Effector memory CD8-positive, alpha-beta T cell (primary cell): ENCODE measurements at regions not wholly inside any gene's neighbourhood (a gene's known extent, or its start where the extent isn't known, plus 50 kb on each side); places are given as distances from the start of the nearest gene placed in this dataset.

Experiments
- ATAC-seq: fragments of 150-1000 bp; cut with Tn5 transposase; replicated peaks from 2 replicates; pipeline ENCODE4 v1.10.0; 2021; ENCODE audit warnings: mild to moderate bottlenecking, moderate library complexity
- DNase-seq, 3 experiments: peaks; one replicate each; pipeline ENCODE4 v3.0.0; 2021
- H3K27ac Mint-ChIP-seq, 2 donors: one replicate each; pipeline ENCODE4 v1.8.0; 2022; ENCODE audit warnings: mild to moderate bottlenecking in 2 of 2, mixed read lengths in 2 of 2, moderate library complexity in 2 of 2
- H3K27me3 Mint-ChIP-seq, 2 donors: one replicate each; pipeline ENCODE4 v1.8.0; 2022; ENCODE audit warnings: mixed read lengths in 2 of 2
- H3K36me3 Mint-ChIP-seq: one replicate; pipeline ENCODE4 v1.8.0; 2022; ENCODE audit warnings: mild to moderate bottlenecking, moderate library complexity, mixed read lengths; ENCODE audit not compliant: insufficient read depth
- H3K4me1 Mint-ChIP-seq, 2 donors: one replicate each; pipeline ENCODE4 v1.8.0; 2022; ENCODE audit warnings: low read depth in 2 of 2, mixed read lengths in 2 of 2
- H3K4me3 Mint-ChIP-seq, 2 donors: one replicate each; pipeline ENCODE4 v1.8.0; 2022; ENCODE audit warnings: mild to moderate bottlenecking in 2 of 2, mixed read lengths in 2 of 2, moderate library complexity in 2 of 2
- H3K9me3 Mint-ChIP-seq, 2 donors: one replicate each; pipeline ENCODE4 v1.8.0; 2022; ENCODE audit warnings: mixed read lengths in 2 of 2

- Mint-ChIP-seq H3K4me3 (no peak overlapping the region), H3K4me1 (no peaks in the 10 kb centered on the region), H3K27ac (no peak overlapping the region), H3K9me3 (peaks cover 10 to 20% of the 10 kb centered on the region in 2 donors), H3K36me3 (no peaks in the 10 kb centered on the region), H3K27me3 (no peaks in the 10 kb centered on the region)
- ATAC-seq, result no peak
- DNase-seq, result no peak
Observed at GRCh38 chr7:109282726-109283125, 713.1 kb downstream of the DNAJB9 start.

GRCh38 chr7:109284943-109285342 lies 715.3 kb downstream of the DNAJB9 start:
- no peaks in the 10 kb centered on the region for H3K4me1 Mint-ChIP-seq
- H3K27ac Mint-ChIP-seq, result no peak overlapping the region
- no peaks in the 10 kb centered on the region for H3K36me3 Mint-ChIP-seq
- no peak for ATAC-seq
- no peak overlapping the region for H3K4me3 Mint-ChIP-seq
- H3K27me3 Mint-ChIP-seq, result no peaks in the 10 kb centered on the region
- H3K9me3 Mint-ChIP-seq, result peaks cover 11 to 20% of the 10 kb centered on the region in 2 donors
- DNase-seq, result no peak

GRCh38 chr7:109295158-109295557 lies 725.5 kb downstream of the DNAJB9 start:
- Mint-ChIP-seq H3K36me3 (no peaks in the 10 kb centered on the region), H3K4me3 (no peak overlapping the region), H3K27ac (no peak overlapping the region), H3K9me3 (peaks cover 0 to 5% of the 10 kb centered on the region in 2 donors), H3K27me3 (no peaks in the 10 kb centered on the region), H3K4me1 (no peaks in the 10 kb centered on the region)
- DNase-seq (no peak), ATAC-seq (no peak)

GRCh38 chr7:109308816-109309215 lies 739.1 kb downstream of the DNAJB9 start:
- Mint-ChIP-seq H3K9me3 (peaks cover 8 to 38% of the 10 kb centered on the region in 2 donors), H3K27ac (no peak overlapping the region), H3K4me3 (no peak overlapping the region), H3K4me1 (no peaks in the 10 kb centered on the region), H3K36me3 (no peaks in the 10 kb centered on the region), H3K27me3 (no peaks in the 10 kb centered on the region)
- ATAC-seq (no peak), DNase-seq (no peak)

- no peaks in the 10 kb centered on the region for H3K27me3 Mint-ChIP-seq
Observed at GRCh38 chr7:109309790-109310189, 740.1 kb downstream of the DNAJB9 start.

GRCh38 chr7:109318136-109318535 lies 748.5 kb downstream of the DNAJB9 start:
- ATAC-seq (no peak), DNase-seq (no peak)
- Mint-ChIP-seq H3K27ac (no peak overlapping the region), H3K36me3 (no peaks in the 10 kb centered on the region), H3K27me3 (no peaks in the 10 kb centered on the region), H3K9me3 (peaks cover 0 to 2% of the 10 kb centered on the region in 2 donors), H3K4me3 (no peak overlapping the region), H3K4me1 (no peaks in the 10 kb centered on the region)

More at GRCh38 chr7:109309790-109310189, 740.1 kb downstream of the DNAJB9 start:
- ATAC-seq (no peak), DNase-seq (no peak)
- H3K4me1 Mint-ChIP-seq, result no peaks in the 10 kb centered on the region
- no peaks in the 10 kb centered on the region for H3K36me3 Mint-ChIP-seq
- no peak overlapping the region for H3K27ac Mint-ChIP-seq
- no peak overlapping the region for H3K4me3 Mint-ChIP-seq
- peaks cover 8 to 38% of the 10 kb centered on the region in 2 donors for H3K9me3 Mint-ChIP-seq

GRCh38 chr7:109322833-109323232 lies 753.2 kb downstream of the DNAJB9 start:
- H3K27me3 Mint-ChIP-seq, result no peaks in the 10 kb centered on the region
- peaks cover 0 to 2% of the 10 kb centered on the region in 2 donors for H3K9me3 Mint-ChIP-seq
- no peak overlapping the region for H3K27ac Mint-ChIP-seq
- H3K4me1 Mint-ChIP-seq, result no peaks in the 10 kb centered on the region
- ATAC-seq (no peak), DNase-seq (no peak)
- H3K4me3 Mint-ChIP-seq, result no peak overlapping the region
- H3K36me3 Mint-ChIP-seq, result no peaks in the 10 kb centered on the region

- Mint-ChIP-seq H3K36me3 (no peaks in the 10 kb centered on the region), H3K4me3 (no peak overlapping the region), H3K27me3 (no peaks in the 10 kb centered on the region), H3K4me1 (no peaks in the 10 kb centered on the region), H3K9me3 (peaks cover 2 to 7% of the 10 kb centered on the region in 2 donors), H3K27ac (no peak overlapping the region)
- ATAC-seq (no peak), DNase-seq (no peak)
Observed at GRCh38 chr7:109331423-109331822, 761.7 kb downstream of the DNAJB9 start.

GRCh38 chr7:109335951-109336350 lies 766.3 kb downstream of the DNAJB9 start:
- Mint-ChIP-seq H3K27ac (no peak overlapping the region), H3K27me3 (no peaks in the 10 kb centered on the region), H3K36me3 (no peaks in the 10 kb centered on the region), H3K4me3 (no peak overlapping the region), H3K4me1 (no peaks in the 10 kb centered on the region), H3K9me3 (peaks cover 7 to 15% of the 10 kb centered on the region in 2 donors)
- ATAC-seq, result no peak
- no peak for DNase-seq

- H3K27ac Mint-ChIP-seq, result no peak overlapping the region
- no peaks in the 10 kb centered on the region for H3K36me3 Mint-ChIP-seq
- no peaks in the 10 kb centered on the region for H3K27me3 Mint-ChIP-seq
Observed at GRCh38 chr7:109336531-109336930, 766.9 kb downstream of the DNAJB9 start.

GRCh38 chr7:109343678-109344077 lies 774.0 kb downstream of the DNAJB9 start:
- no peak overlapping the region for H3K27ac Mint-ChIP-seq
- DNase-seq (no peak), ATAC-seq (no peak)
- no peak overlapping the region for H3K4me3 Mint-ChIP-seq
- no peaks in the 10 kb centered on the region for H3K4me1 Mint-ChIP-seq
- H3K27me3 Mint-ChIP-seq, result no peaks in the 10 kb centered on the region
- no peaks in the 10 kb centered on the region for H3K36me3 Mint-ChIP-seq
- H3K9me3 Mint-ChIP-seq, result peaks cover 0 to 24% of the 10 kb centered on the region in 2 donors

More at GRCh38 chr7:109336531-109336930, 766.9 kb downstream of the DNAJB9 start:
- no peak for DNase-seq
- no peak for ATAC-seq
- Mint-ChIP-seq H3K4me3 (no peak overlapping the region), H3K9me3 (peaks cover 7 to 15% of the 10 kb centered on the region in 2 donors), H3K4me1 (no peaks in the 10 kb centered on the region)

GRCh38 chr7:109351493-109351892 lies 781.8 kb downstream of the DNAJB9 start:
- H3K27ac Mint-ChIP-seq, result no peak overlapping the region
- ATAC-seq (no peak), DNase-seq (no peak)
- H3K4me1 Mint-ChIP-seq, result no peaks in the 10 kb centered on the region
- no peaks in the 10 kb centered on the region for H3K36me3 Mint-ChIP-seq
- no peak overlapping the region for H3K4me3 Mint-ChIP-seq
- H3K27me3 Mint-ChIP-seq, result no peaks in the 10 kb centered on the region
- peaks cover 5 to 7% of the 10 kb centered on the region in 2 donors for H3K9me3 Mint-ChIP-seq

GRCh38 chr7:109354000-109354399 lies 784.3 kb downstream of the DNAJB9 start:
- Mint-ChIP-seq H3K4me3 (no peak overlapping the region), H3K9me3 (peaks cover 5 to 11% of the 10 kb centered on the region in 2 donors), H3K27ac (no peak overlapping the region), H3K4me1 (no peaks in the 10 kb centered on the region), H3K36me3 (no peaks in the 10 kb centered on the region), H3K27me3 (no peaks in the 10 kb centered on the region)
- ATAC-seq, result no peak
- no peak for DNase-seq

GRCh38 chr7:109354552-109354951 lies 784.9 kb downstream of the DNAJB9 start:
- no peaks in the 10 kb centered on the region for H3K27me3 Mint-ChIP-seq
- no peaks in the 10 kb centered on the region for H3K36me3 Mint-ChIP-seq
- DNase-seq, result no peak
- no peak overlapping the region for H3K4me3 Mint-ChIP-seq
- peaks cover 5 to 14% of the 10 kb centered on the region in 2 donors for H3K9me3 Mint-ChIP-seq
- ATAC-seq, result no peak
- no peaks in the 10 kb centered on the region for H3K4me1 Mint-ChIP-seq
- no peak overlapping the region for H3K27ac Mint-ChIP-seq

- H3K4me1 Mint-ChIP-seq, result no peaks in the 10 kb centered on the region
- H3K27me3 Mint-ChIP-seq, result no peaks in the 10 kb centered on the region
- H3K36me3 Mint-ChIP-seq, result no peaks in the 10 kb centered on the region
- H3K4me3 Mint-ChIP-seq, result no peak overlapping the region
- ATAC-seq (no peak), DNase-seq (no peak)
- H3K9me3 Mint-ChIP-seq, result peaks cover 3 to 16% of the 10 kb centered on the region in 2 donors
- no peak overlapping the region for H3K27ac Mint-ChIP-seq
Observed at GRCh38 chr7:109375823-109376222, 806.1 kb downstream of the DNAJB9 start.
